HepG2 (cell line): ENCODE measurements at regions not wholly inside any gene's neighbourhood (a gene's known extent, or its start where the extent isn't known, plus 50 kb on each side); places are given as distances from the start of the nearest gene placed in this dataset.

ENCODE experiments used
- ATAC-seq: fragments of 200-7000 bp; cut with Tn5 transposase; 3 replicates; pipeline ENCODE4 v1.9.1; 2020; ENCODE audit warnings: mild to moderate bottlenecking, moderate library complexity
- BruUV-seq: library from RNA; stranded (reverse); fragments of 400-500 nt; replicated peaks from 2 replicates; lab custom pipeline; 2021; lab: Mats Ljungman, UMichigan
- CTCF ChIA-PET: fragments of 300-600 bp; formaldehyde crosslinking; extraction: SDS; loops from one replicate; lab custom pipeline; 2021; ENCODE audit warnings: low total read pairs, inconsistent platforms, low intra/inter-chr PET ratio; lab: Yijun Ruan, JAX
- POLR2A ChIA-PET: fragments of 350-600 bp; sonication (Branson Sonifier 250); formaldehyde crosslinking; loops from one replicate; lab custom pipeline; 2020; ENCODE audit warnings: antibody characterized with exemption, inconsistent platforms; lab: Yijun Ruan, JAX
- DNase-seq: peaks from one replicate; pipeline ENCODE4 v3.0.0-alpha.2; 2015; ENCODE audit warnings: low spot score
- FAIRE-seq: peaks from 3 replicates; lab custom pipeline; 2011; peaks lifted over from hg19 to GRCh38; lab: Jason Lieb, UNC
- H2AFZ ChIP-seq: one replicate; pipeline ENCODE4 v1.6.1; 2011; ENCODE audit warnings: low read length, inconsistent platforms
- H3K27ac ChIP-seq: fragments of 300-600 bp; 3 replicates; pipeline ENCODE4 v1.8.0; 2011; ENCODE audit warnings: mixed run types, mild to moderate bottlenecking, mixed read lengths, low read length, inconsistent platforms; ENCODE audit not compliant: insufficient read depth; ENCODE audit errors: extremely low read length
- H3K27me3 ChIP-seq, 2 experiments: fragments of 200-600 bp in 1 of 2; 2 replicates in 1 of 2; 3 replicates in 1 of 2; pipeline versions ENCODE4 v1.6.0 to v1.8.0; 2011; ENCODE audit warnings: low read length in 2 of 2, mild to moderate bottlenecking in 2 of 2, moderate library complexity in 2 of 2, inconsistent platforms in 1 of 2; ENCODE audit not compliant: insufficient read depth in 2 of 2, control insufficient read depth in 1 of 2
- H3K36me3 ChIP-seq, 2 experiments: fragments of 200-600 bp in 1 of 2; replicated peaks in 1 of 2; 2 replicates in 1 of 2; 3 replicates in 1 of 2; pipeline versions ENCODE4 v1.5.1 to v1.8.0; 2011; ENCODE audit warnings: low read length in 2 of 2, inconsistent platforms in 1 of 2; ENCODE audit not compliant: insufficient read depth in 2 of 2, control insufficient read depth in 1 of 2
- H3K4me1 ChIP-seq: 2 replicates; pipeline ENCODE4 v1.5.1; 2012; ENCODE audit warnings: low read length, inconsistent platforms; ENCODE audit not compliant: insufficient read depth
- H3K4me2 ChIP-seq: 2 replicates; pipeline ENCODE4 v1.6.0; 2011; ENCODE audit warnings: low read depth, low read length, inconsistent platforms
- H3K4me3 ChIP-seq, 3 experiments: fragments of 200-600 bp in 1 of 3; sonication (generic), shearing (Covaris generic) in 1 of 3; replicated peaks in 1 of 3; 2 replicates each; pipeline ENCODE4 v1.5.1; 2011 to 2016; ENCODE audit warnings: low read length in 3 of 3, inconsistent platforms in 2 of 3, low read depth in 2 of 3, mild to moderate bottlenecking in 2 of 3, control low read depth in 1 of 3, mixed read lengths in 1 of 3; ENCODE audit not compliant: insufficient read depth in 1 of 3
- H3K79me2 ChIP-seq: one replicate; pipeline ENCODE4 v1.6.1; 2011; ENCODE audit warnings: low read length, inconsistent platforms; ENCODE audit not compliant: insufficient read depth
- H3K9ac ChIP-seq: 2 replicates; pipeline ENCODE4 v1.6.0; 2011; ENCODE audit warnings: mild to moderate bottlenecking, low read depth, low read length, inconsistent platforms; ENCODE audit not compliant: insufficient read depth
- H3K9me3 ChIP-seq: 2 replicates; pipeline ENCODE4 v1.5.1; 2012; ENCODE audit warnings: mild to moderate bottlenecking, low read length
- H4K20me1 ChIP-seq: 2 replicates; pipeline ENCODE4 v1.6.0; 2011; ENCODE audit warnings: inconsistent platforms, mild to moderate bottlenecking, low read length, moderate library complexity; ENCODE audit not compliant: insufficient read depth
- ARID5B ChIP-seq: IDR thresholded peaks from 2 replicates; pipeline ENCODE4 v1.4.0; 2020; ENCODE audit warnings: mild to moderate bottlenecking, missing genetic modification reagents
- EHMT2 ChIP-seq: fragments of 200-600 bp; sonication (generic); IDR thresholded peaks from 2 replicates; pipeline ENCODE4 v1.7.0; 2017; ENCODE audit warnings: antibody characterized with exemption, low read depth, low read length, borderline replicate concordance
- EP300 ChIP-seq, 3 experiments: sonication (generic) in 1 of 3; formaldehyde crosslinking in 1 of 3; IDR thresholded peaks; 2 replicates each; pipeline versions ENCODE4 v1.5.1 to v1.6.1; 2011 to 2020; ENCODE audit warnings: low read depth in 2 of 3, low read length in 2 of 3, borderline replicate concordance in 1 of 3, improper control_type of control experiment in 1 of 3, mild to moderate bottlenecking in 1 of 3, missing genetic modification reagents in 1 of 3, moderate library complexity in 1 of 3
- PREB ChIP-seq: sonication (generic); formaldehyde crosslinking; IDR thresholded peaks from 2 replicates; pipeline ENCODE4 v1.4.0; 2020; ENCODE audit warnings: missing genetic modification reagents
- PRPF4 ChIP-seq: fragments of 200-400 bp; formaldehyde crosslinking; IDR thresholded peaks from 2 replicates; pipeline ENCODE4 v1.6.1; 2016; ENCODE audit warnings: low read length, low read depth; ENCODE audit not compliant: poor library complexity, severe bottlenecking
- ZNF292 ChIP-seq: sonication (generic); formaldehyde crosslinking; IDR thresholded peaks from 2 replicates; pipeline ENCODE4 v1.8.1; 2022; ENCODE audit warnings: mild to moderate bottlenecking, low read depth, missing genetic modification reagents, borderline replicate concordance
- WGBS: methylation state at CpG from one replicate; pipeline ENCODE4 v1.1.6; 2017; ENCODE audit warnings: low lambda C conversion rate; 5-methylcytosine and 5-hydroxymethylcytosine counted together
- in situ Hi-C: cut with HindIII; loops from 2 replicates; pipeline ENCODE4 v1.10.0; 2017; ENCODE audit warnings: low pct_unique_long_range_greater_than_20kb; ENCODE audit not compliant: extremely low pct_ligation_motif_present
- intact Hi-C: fragments of 100-400 bp; cut with micrococcal nuclease; formaldehyde crosslinking; loops from one replicate; pipeline ENCODE4 v1.10.0; 2022; ENCODE audit not compliant: unreplicated experiment
- TF ChIP-seq, protein P1 (sequence below): sonication (generic); formaldehyde crosslinking; IDR thresholded peaks from 2 replicates; pipeline ENCODE4 v1.4.0; 2020; ENCODE audit warnings: mild to moderate bottlenecking, missing genetic modification reagents
- TF ChIP-seq, protein P2 (sequence below): sonication (generic); formaldehyde crosslinking; IDR thresholded peaks from 2 replicates; pipeline ENCODE4 v1.8.0; 2022; ENCODE audit warnings: mild to moderate bottlenecking, missing genetic modification reagents, moderate library complexity

DNA sequence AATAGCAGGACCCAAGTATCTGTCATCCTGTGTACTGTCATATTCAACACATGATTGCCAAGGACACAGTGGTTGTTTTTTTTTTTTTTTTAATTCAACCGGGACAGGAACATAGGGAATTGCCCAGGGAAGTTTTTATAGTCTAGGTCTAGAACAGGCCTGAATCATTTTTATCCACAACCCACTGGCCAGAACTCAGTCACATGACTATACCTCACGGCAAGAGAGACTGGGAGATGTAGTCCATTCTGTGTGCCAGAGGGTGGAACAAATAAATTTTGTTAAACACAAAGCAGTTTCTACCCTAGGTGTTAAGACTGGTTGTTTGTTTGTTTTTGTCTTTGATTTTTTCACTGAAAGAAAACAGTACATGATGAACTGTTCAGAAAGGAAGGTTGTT is 105.8 kb upstream of the SMARCA2 start:
- POLR2A ChIA-PET: no interaction called here
- H2AFZ ChIP-seq: no peak overlapping the region
- in situ Hi-C loops: no loop called here
- H3K9me3 ChIP-seq: no peaks in the 10 kb centered on the region; the same call in 1 of the 2 replicates
- FAIRE-seq: no peak
- no peaks in the 10 kb centered on the region for H3K27me3 ChIP-seq
- 0% methylated on average over 2 of the region's 2 CpGs for WGBS
- intact Hi-C loops: no loop called here
- no TSS peak for BruUV-seq
- H4K20me1 ChIP-seq: no peaks in the 10 kb centered on the region
- TF ChIP-seq PREB (CRISPR knock-in tag) (no peak), EP300 (IDR thresholded peaks at IDR 0.05; ENCODE audit: low read depth in 2 of 2, low read length in 2 of 2) (no peak), EP300 (CRISPR knock-in tag; IDR thresholded peaks at IDR 0.05; ENCODE audit: borderline replicate concordance) (no peak), ZNF292 (CRISPR knock-in tag) (no peak), ARID5B (CRISPR knock-in tag) (no peak), PRPF4 (no peak), EHMT2 (no peak)
- TF ChIP-seq, protein P1, sequence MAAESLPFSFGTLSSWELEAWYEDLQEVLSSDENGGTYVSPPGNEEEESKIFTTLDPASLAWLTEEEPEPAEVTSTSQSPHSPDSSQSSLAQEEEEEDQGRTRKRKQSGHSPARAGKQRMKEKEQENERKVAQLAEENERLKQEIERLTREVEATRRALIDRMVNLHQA (CRISPR knock-in tag): no peak
- TF ChIP-seq, protein P2, sequence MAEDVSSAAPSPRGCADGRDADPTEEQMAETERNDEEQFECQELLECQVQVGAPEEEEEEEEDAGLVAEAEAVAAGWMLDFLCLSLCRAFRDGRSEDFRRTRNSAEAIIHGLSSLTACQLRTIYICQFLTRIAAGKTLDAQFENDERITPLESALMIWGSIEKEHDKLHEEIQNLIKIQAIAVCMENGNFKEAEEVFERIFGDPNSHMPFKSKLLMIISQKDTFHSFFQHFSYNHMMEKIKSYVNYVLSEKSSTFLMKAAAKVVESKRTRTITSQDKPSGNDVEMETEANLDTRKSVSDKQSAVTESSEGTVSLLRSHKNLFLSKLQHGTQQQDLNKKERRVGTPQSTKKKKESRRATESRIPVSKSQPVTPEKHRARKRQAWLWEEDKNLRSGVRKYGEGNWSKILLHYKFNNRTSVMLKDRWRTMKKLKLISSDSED (CRISPR knock-in tag): no peak
- no peak for DNase-seq
- ATAC-seq: no peak
- CTCF ChIA-PET: no interaction called here
- H3K4me1 ChIP-seq: no peaks in the 10 kb centered on the region
- H3K9ac ChIP-seq: no peak overlapping the region
- no peak overlapping the region for H3K27ac ChIP-seq
- H3K4me2 ChIP-seq: no peak overlapping the region
- no peak overlapping the region for H3K4me3 ChIP-seq
- no peaks in the 10 kb centered on the region for H3K79me2 ChIP-seq
- H3K36me3 ChIP-seq: no peaks in the 10 kb centered on the region
